Glutamatergic neuron (in vitro differentiated cells): ENCODE measurements at regions not wholly inside any gene's neighbourhood (a gene's known extent, or its start where the extent isn't known, plus 50 kb on each side); places are given as distances from the start of the nearest gene placed in this dataset.

Source experiments
- DNase-seq: peaks from one replicate; pipeline ENCODE4 v3.0.0; 2022
- H3K27ac Mint-ChIP-seq: one replicate; pipeline ENCODE4 v1.8.0; 2020; ENCODE audit warnings: mild to moderate bottlenecking, mixed read lengths, inconsistent platforms; ENCODE audit not compliant: unreplicated experiment
- H3K27me3 Mint-ChIP-seq: one replicate; pipeline ENCODE4 v1.8.0; 2020; ENCODE audit warnings: mild to moderate bottlenecking, moderate library complexity, mixed read lengths, inconsistent platforms; ENCODE audit not compliant: unreplicated experiment
- H3K36me3 Mint-ChIP-seq: one replicate; pipeline ENCODE4 v1.8.0; 2020; ENCODE audit warnings: mild to moderate bottlenecking, mixed read lengths, inconsistent platforms; ENCODE audit not compliant: unreplicated experiment
- H3K4me1 Mint-ChIP-seq: one replicate; pipeline ENCODE4 v1.8.0; 2020; ENCODE audit warnings: mild to moderate bottlenecking, low read depth, mixed read lengths, inconsistent platforms; ENCODE audit not compliant: unreplicated experiment
- H3K4me3 Mint-ChIP-seq: one replicate; pipeline ENCODE4 v1.8.0; 2020; ENCODE audit warnings: mild to moderate bottlenecking, mixed read lengths, inconsistent platforms; ENCODE audit not compliant: unreplicated experiment
- H3K9me3 Mint-ChIP-seq: one replicate; pipeline ENCODE4 v1.8.0; 2020; ENCODE audit warnings: mild to moderate bottlenecking, moderate library complexity, mixed read lengths, inconsistent platforms; ENCODE audit not compliant: unreplicated experiment
- TF ChIP-seq, protein P1 (sequence below): fragments of 200-600 bp; sonication (generic); IDR thresholded peaks from one replicate; pipeline ENCODE4 v1.5.0; 2021; ENCODE audit not compliant: partially characterized antibody, unreplicated experiment

DNA sequence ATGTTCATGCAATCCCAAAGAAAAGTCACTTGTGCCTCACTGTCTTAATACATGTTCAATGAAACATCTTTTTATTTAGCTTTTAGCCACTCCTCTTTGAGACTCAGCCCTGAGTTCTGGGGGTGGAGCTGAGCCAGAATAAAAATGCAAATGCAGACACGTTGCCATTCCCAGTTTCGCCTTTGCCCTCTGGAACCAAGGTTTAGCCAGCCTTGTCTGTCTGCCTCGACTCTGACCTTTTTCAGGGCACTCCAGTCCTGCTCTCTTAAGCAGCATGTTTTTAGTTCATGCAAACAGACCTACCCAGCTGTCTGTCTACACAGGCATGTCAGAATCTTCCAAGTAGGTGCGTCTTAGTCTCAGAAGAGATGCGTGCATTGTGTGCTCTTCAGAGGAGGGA, 82.2 kb upstream of the RANBP3L start:
- Mint-ChIP-seq H3K27me3 (no peaks in the 10 kb centered on the region), H3K36me3 (no peaks in the 10 kb centered on the region), H3K4me1 (no peaks in the 10 kb centered on the region), H3K27ac (no peak overlapping the region), H3K4me3 (no peak overlapping the region), H3K9me3 (no peaks in the 10 kb centered on the region)
- TF ChIP-seq, protein P1, sequence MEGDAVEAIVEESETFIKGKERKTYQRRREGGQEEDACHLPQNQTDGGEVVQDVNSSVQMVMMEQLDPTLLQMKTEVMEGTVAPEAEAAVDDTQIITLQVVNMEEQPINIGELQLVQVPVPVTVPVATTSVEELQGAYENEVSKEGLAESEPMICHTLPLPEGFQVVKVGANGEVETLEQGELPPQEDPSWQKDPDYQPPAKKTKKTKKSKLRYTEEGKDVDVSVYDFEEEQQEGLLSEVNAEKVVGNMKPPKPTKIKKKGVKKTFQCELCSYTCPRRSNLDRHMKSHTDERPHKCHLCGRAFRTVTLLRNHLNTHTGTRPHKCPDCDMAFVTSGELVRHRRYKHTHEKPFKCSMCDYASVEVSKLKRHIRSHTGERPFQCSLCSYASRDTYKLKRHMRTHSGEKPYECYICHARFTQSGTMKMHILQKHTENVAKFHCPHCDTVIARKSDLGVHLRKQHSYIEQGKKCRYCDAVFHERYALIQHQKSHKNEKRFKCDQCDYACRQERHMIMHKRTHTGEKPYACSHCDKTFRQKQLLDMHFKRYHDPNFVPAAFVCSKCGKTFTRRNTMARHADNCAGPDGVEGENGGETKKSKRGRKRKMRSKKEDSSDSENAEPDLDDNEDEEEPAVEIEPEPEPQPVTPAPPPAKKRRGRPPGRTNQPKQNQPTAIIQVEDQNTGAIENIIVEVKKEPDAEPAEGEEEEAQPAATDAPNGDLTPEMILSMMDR, result no peak
- DNase-seq, result no peak

- TF ChIP-seq, protein P1, result no peak
- Mint-ChIP-seq H3K9me3 (no peaks in the 10 kb centered on the region), H3K27ac (no peak overlapping the region), H3K4me3 (no peak overlapping the region), H3K4me1 (no peaks in the 10 kb centered on the region), H3K27me3 (no peaks in the 10 kb centered on the region), H3K36me3 (no peaks in the 10 kb centered on the region)
- DNase-seq, result no peak
These were observed 83.1 kb upstream of the RANBP3L start for GRCh38 chr5:36384845-36385244.

DNA sequence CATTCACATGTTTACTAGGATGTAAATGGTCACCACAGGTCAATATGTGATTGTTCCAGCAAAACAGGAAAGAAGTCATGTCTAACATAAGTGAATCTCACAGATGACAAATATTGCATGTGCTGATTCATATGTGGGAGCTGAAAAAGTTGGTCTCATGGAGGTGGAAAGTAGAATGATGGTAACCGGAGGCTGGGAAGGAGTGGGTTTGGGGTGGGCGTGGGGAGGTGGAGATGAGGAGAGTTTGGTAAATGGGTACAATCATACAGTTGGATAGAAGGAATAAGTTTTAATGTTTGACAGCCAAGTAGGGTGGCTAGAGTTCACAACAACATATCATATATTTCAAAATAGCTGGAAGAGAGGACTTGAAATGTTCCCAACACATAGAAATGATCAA, 83.8 kb upstream of the RANBP3L start:
- Mint-ChIP-seq H3K36me3 (no peaks in the 10 kb centered on the region), H3K4me1 (no peaks in the 10 kb centered on the region), H3K27ac (no peak overlapping the region), H3K27me3 (no peaks in the 10 kb centered on the region), H3K9me3 (no peaks in the 10 kb centered on the region), H3K4me3 (no peak overlapping the region)
- TF ChIP-seq, protein P1, result no peak
- DNase-seq, result no peak

GRCh38 chr5:36388288-36388687, 86.6 kb upstream of the RANBP3L start:
- no peak for DNase-seq
- peaks cover 10% of the 10 kb centered on the region for H3K4me1 Mint-ChIP-seq

GRCh38 chr5:36389245-36389644, 87.5 kb upstream of the RANBP3L start:
- TF ChIP-seq, protein P1, result no peak
- peaks cover 10% of the 10 kb centered on the region for H3K4me1 Mint-ChIP-seq
- no peaks in the 10 kb centered on the region for H3K36me3 Mint-ChIP-seq
- no peak overlapping the region for H3K27ac Mint-ChIP-seq
- DNase-seq, result no peak
- no peaks in the 10 kb centered on the region for H3K27me3 Mint-ChIP-seq
- H3K4me3 Mint-ChIP-seq, result no peak overlapping the region
- no peaks in the 10 kb centered on the region for H3K9me3 Mint-ChIP-seq

More at GRCh38 chr5:36388288-36388687, 86.6 kb upstream of the RANBP3L start:
- TF ChIP-seq, protein P1, result no peak
- Mint-ChIP-seq H3K9me3 (no peaks in the 10 kb centered on the region), H3K27ac (no peak overlapping the region), H3K4me3 (no peak overlapping the region), H3K27me3 (no peaks in the 10 kb centered on the region), H3K36me3 (no peaks in the 10 kb centered on the region)
